OCI-M2 (cell line): ENCODE measurements at regions not wholly inside any gene's neighbourhood (a gene's known extent, or its start where the extent isn't known, plus 50 kb on each side); places are given as distances from the start of the nearest gene placed in this dataset.
"Not testable (repeated sequence)": the region's sequence is repeated elsewhere in the genome, so short reads cannot be mapped to it uniquely, and the experiment has no call there.

Experiments
- DNase-seq: peaks from one replicate; lab custom pipeline; 2025; ENCODE audit not compliant: unreplicated experiment; lab: John Stamatoyannopoulos, UW

DNA sequence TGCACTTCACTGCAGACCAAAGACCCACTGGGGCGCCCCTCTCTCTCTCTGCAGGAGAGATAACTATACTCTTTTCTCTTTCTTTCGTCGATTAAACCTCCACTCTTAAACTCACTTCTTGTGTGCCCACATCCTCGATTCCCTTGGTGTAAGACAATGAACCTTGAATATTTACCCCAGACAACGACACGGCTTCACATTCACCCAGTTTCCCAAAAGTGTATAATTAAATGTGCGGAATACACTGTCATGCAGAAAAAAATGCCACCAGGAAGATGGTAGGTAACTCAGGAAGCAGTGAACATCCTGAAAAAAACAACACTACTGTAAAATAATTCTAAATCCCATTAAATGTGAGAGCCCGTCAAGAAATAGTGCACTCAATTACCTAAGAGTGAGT is 882.2 kb downstream of the TYW1 start:
- DNase-seq: no peak

DNA sequence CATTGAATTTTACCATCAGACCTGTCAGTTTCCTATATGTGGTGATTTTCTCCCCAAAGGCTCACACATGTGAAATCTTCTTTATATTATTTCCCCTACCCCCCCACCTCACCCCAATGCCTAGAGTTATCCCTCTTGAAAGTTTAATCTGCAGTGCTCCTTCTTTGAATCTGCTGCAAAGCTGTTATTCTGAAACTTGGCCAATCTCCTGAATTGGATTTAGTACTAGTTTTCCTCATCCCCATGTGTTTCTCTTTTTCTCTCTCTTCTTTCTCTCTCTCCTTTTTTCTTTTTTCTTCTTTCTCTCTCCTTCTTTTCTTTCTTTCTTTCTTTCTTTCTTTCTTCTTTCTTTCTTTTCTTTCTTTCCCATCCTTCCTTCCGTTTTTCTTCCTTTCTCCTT is 886.2 kb downstream of the TYW1 start:
- DNase-seq: no peak

DNA sequence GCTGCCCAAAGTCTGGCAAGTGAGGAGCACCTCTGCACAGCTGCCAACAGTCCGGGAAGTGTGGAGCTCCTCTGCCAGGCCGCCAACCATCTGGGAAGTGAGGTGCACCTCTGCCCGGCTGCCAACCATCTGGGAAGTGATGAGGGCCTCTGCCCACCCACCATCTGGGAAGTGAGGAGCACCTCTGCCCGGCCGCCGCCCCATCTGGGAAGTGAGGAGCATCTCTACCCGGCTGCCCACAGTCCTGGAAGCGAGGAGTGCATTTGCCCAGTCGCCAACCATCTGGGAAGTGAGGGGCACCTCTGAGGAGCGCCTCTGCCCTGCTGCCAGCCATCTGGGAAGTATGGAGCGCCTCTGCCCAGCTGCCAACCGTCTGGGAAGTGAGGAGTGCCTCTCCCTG is 893.7 kb downstream of the TYW1 start:
- no peak for DNase-seq

DNA sequence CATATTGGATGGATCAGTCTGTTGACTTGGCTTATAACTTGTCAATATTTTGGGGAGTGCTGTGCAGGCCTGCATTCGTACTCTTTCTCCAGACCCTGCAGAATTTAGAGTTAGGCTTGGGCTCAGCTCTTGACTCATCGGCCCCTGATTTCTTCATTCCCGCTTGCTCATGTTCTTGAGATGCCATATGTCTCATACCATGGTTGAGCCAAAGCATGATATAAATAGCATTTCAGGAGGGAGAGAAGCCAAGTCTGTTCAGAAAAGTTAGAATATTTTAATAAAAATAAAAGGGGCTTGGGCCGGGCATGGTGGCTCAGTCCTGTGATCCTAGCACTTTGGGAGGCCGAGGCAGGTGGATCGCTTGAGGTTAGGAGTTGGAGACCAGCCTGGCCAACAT is 898.1 kb downstream of the TYW1 start:
- DNase-seq: no peak

DNA sequence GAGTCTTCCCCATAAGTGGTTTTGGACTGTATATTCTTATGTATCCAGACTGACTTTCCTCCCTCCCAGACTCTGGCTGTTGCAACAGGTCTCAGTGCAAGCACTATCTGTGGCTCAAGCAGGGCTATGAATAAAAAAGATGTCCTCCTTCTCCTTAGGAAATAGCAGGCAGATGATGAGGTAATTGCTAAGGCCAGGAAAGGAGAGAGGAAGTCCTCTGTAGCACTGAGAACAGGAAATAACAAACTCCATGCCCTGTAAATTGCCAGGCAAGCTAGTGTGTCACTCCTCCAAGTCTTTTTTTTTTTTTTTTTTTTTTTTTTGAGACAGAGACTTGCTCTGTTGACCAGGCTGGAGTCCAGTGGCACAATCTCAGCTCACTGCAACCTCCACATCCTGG is 900.1 kb downstream of the TYW1 start:
- DNase-seq: no peak

DNA sequence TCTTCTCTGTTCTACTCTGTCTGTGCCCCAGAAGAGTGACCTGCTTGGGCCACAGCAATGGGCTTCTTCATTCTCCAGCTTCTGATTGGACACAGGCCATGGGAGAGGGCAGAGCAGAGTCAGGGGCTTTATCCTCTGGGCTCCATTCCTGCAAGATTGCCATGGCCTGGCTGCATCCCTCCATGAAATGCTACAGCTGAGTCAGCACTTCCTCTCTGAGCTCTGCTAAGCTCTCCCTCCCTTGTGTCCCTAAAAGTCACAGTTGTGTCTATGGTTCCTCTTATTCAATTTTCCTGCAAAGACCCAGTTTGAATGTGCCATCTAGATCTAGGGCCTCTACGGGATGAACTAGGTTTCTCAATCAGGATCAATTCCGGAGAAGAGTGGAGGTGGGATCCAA is 903.8 kb downstream of the TYW1 start:
- no peak for DNase-seq

DNA sequence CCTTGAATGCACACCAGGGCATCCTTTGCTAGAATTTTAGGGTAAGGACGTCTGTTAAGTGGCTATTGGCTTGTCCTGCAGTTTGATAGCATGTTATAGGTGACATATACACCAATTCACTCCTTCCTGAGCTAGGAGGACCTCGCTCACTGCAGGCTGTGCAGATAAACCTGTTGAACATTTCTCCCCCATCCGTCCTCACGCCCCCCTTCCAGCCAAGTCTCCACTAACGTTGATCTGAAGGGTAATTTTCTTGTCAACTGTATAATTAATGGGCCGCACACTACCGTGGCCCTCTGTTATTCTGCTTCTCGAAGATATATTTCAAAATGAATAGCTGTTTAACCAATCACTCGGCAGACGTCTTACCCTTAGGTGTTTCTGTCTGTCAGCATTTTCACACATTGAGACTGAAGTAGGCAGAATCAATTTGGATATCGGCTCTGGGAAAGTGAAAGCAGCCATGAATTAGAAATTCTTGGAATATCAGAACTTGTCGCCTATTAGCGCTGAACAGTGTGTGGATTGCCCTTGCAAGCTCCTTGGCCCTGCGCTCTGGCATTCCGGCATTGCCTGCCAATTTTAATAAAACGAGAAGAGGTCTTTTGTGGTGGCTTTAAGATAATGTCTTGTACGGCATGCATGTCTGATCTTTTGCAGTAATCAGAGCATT is 905.3 kb downstream of the TYW1 start:
- no peak for DNase-seq

DNA sequence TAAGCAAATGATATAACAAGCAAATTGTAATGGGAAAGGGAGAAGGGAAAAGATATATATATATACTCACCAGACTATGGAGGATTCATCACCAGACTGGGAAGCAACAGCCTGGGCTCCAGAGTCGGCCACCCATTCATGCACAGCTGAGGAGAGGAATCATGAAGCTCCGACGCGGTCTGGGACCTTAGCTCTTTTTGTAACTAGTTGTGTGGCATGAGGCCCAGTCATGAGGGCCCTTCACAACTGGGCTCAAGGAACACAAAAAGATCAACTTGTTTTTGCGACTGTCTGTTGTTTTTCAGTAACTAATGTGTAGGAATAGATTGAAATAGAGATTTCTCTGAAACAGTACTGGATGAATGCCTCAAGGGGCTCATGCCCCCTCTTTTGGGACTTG is 911.2 kb downstream of the TYW1 start:
- DNase-seq: no peak

DNA sequence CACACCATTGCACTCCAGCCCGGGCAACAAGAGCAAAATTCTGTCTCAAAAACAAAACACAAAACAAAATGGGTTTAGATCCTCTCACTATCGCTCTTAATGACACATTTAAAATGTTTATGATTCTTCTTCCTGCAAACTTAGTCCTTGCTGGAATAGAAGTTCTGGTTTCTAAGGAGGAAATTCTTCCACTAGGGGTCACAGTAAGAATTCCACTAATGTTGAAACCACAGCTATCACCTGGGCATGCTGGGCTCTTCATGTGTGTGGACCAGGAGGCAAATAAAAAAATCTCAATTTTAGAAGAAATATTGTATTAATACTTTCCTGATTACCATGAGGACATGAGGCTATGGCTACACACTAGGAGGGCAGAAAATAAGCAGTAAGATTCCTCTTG is 915.8 kb downstream of the TYW1 start:
- no peak for DNase-seq

DNA sequence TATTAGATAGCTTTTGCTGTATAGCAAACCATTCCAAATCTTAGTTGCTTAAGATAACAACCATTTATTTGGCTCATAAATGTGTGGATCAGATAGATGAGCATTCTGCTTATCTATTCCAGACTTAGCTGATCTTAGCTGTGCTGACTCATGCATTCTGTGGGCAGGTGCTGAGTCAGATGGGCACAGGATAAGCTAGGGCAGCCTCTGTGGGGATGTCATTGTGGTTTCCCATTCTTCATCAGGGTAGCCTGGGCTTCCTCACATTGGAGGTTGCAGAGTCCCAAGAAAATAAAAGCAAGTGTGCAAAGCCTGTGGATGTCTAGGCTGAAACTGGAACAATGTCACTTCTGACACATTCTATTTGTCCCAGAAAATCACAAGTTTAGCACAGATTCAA is 917.0 kb downstream of the TYW1 start:
- DNase-seq: no peak

DNA sequence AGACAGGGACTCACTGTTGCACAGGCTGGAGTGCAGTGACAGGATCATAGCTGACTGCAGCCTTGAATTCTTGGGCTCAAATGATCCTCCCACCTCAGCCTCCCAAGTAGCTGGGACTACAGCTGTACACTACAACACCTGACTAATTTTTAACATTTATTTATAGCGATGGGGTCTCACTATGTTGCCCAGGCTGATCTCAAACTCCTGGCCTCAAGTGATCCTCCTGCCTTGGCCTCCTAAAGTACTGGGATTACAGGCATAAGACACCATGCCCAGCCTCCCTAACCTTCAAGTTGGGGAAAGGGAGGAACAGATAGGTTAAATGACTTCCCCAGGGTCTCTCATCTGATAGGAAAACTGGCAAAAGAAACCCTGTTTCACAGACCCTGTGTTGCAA is 919.5 kb downstream of the TYW1 start:
- not testable (repeated sequence) for DNase-seq

DNA sequence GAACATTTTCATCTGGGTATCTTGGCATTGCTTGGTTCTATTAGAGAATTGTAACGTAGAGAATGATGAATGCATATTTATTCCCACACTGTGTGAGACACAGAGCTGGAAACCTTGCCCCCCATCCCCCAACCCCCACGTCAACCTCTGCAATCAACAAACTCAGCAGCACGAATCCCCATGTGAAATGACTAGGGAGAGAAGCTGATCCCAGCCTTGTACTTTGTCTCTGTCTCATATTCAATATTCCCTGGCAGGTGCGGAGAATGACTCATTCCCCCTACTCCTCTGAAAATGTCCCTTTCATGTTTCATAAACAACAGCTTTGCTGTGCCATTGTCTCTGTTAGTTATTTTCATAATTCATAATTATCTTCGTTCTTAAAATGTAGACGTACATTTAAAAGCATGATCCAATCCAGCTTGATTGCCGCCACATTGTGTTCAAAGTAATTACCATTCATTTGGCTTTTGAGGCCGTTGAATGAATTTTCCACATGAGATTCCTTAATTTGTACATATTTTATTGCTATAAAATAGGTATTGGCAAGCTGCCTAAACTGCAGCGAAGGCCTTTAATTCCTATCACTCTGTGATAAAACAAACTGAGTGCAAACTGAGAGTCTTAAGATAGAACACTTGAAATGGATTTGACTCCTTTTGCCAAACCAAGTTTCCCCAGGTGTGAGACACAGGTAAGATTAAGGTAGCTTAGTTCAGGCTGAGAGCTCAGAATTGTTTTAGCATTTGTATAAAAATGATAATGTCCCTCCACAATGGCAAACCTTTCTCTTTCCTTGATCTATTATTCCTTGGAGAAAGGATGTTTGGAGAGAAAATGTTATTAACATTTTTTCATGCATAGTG is 920.2 kb downstream of the TYW1 start:
- DNase-seq: no peak

DNA sequence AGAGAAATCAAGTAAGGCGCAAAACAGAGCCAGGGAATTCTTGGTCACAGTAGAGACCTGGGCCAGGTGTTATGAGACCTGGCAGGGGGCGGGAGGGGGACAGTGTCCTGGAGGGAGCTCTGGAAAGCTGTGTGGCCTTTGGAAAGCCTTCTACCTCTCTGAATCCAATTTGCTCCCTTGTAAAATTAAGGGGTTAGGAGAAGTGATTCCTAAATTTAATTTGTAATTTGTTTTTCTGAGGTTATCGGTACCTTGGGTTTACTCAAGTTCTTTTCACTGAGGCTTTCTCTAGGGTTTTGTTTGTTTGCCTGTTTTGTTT is 920.8 kb downstream of the TYW1 start:
- DNase-seq: no peak

DNA sequence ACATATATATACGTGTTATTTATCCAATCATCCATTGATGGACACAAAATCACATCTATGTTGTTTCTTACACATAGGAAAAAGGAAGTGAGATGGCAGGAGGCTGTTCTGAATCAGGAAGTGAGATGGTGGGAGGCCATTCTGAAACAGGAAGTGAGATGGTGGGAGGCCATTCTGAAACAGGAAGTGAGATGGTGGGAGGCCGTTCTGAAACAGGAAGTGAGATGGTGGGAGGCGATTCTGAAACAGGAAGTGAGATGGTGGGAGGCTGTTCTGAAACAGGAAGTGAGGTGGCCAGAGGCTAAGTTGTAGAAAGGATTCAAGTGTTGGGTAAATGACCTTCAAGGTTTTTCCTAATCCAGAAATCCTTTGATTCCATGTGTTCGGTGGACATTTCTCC is 921.5 kb downstream of the TYW1 start:
- DNase-seq: no peak

DNA sequence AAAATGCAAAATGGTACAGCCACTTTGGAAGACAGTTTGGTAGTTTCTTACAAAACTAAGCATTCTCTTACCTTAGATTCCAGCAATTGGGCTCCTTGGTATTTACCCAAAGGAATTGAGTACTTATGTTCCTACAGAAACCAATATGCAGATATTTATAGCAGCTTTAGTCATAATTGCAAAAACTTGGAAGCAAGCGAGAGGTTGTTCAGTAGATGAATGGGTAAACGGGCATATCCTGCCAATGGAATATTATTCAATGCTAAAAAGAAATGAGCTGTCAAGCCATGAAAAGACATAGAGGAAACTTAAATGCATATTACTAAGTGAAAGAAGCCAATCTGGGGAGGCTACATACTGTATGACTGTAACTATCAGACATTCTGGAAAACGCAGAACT is 926.7 kb downstream of the TYW1 start:
- DNase-seq: no peak

DNA sequence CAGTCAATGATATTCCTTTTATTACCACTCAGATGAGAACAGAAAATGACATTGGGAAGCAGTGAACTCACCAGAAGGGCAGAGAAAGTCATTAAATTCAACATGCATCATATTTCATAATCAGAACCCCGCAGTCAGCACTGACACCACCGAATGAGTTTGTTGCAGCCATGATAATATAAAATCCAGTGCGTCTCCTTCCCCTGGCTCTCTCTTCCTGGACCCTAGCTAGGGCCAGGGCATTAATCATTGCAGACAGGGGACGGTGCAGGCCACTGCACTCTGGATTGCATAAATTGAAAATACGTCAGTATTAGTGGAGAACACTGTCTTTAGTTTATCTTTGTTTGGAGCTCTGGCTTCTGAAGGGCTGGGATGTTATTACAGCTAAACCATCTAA is 931.5 kb downstream of the TYW1 start:
- DNase-seq: no peak

DNA sequence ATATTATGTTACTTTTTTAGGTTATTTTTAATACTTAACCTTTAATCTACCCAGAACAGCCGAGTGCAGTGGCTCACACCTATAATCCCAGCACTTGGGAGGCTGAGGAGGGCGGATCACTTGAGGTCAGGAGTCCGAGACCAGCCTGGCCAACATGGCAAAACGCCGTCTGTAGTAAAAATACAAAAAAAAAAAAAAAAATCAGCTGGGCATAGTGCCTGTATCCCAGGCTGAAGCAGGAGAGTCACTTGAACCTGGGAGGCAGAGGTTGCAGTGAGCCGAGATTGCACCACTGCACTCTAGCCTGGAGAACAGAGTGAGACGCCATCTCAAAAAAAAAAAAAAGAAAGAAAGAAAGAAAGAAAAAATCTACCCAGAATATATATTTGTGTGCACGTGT is 939.8 kb downstream of the TYW1 start:
- DNase-seq: not testable (repeated sequence)

DNA sequence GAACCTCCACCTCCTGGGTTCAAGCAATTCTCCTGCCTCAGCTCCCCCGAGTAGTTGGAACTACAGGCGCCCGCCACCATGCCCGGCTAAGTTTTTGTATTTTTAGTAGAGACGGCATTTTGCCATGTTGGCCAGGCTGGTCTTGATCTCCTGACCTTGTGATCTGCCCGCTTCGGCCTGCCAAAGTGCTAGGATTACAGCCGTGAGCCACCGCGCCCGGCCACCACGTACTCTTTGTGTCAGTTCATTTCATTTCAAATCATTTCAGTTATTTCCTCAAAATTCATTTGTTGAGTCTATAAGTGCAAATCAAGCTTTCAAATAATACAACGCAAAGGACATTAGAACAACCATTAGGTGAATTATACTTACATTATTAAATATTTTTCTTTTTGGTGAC is 943.8 kb downstream of the TYW1 start:
- no peak for DNase-seq

DNA sequence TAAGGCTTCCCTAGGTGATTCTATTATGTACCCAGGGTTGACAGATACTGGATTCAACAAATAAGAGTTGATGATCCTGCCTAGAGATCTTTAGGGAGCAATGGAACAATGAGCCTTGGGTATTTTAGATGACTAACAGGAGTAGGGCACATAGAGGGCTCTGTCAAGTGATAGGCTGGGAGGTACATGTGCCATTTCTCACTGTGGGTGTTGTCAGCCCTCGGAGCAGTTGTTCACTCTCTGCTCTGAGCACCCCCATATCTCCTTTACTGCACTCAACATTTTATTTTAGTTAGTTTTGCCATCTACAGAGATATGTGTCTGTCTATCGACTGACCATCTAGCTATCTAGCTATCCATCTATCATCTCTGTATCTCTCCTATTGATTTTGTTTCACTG is 950.6 kb downstream of the TYW1 start:
- DNase-seq: no peak

DNA sequence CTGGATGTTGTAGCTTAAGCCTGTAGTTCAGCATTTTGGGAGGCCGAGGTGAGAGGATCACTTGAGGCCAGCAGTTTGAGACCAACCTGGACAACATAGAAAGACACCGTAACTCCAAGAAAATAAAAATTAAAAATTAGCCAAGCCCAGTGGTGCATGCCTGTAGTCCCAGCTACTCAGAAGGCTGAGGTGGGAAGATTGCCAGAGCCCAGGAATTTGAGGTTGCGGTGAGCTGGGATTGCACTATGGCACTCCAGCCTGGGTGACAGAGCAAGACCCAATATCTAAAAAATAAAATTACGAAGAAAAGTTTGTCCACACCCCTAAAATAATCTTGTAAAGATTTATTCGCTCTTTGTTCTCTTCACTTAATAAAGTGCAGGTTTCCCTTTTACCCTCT is 951.0 kb downstream of the TYW1 start:
- no peak for DNase-seq

DNA sequence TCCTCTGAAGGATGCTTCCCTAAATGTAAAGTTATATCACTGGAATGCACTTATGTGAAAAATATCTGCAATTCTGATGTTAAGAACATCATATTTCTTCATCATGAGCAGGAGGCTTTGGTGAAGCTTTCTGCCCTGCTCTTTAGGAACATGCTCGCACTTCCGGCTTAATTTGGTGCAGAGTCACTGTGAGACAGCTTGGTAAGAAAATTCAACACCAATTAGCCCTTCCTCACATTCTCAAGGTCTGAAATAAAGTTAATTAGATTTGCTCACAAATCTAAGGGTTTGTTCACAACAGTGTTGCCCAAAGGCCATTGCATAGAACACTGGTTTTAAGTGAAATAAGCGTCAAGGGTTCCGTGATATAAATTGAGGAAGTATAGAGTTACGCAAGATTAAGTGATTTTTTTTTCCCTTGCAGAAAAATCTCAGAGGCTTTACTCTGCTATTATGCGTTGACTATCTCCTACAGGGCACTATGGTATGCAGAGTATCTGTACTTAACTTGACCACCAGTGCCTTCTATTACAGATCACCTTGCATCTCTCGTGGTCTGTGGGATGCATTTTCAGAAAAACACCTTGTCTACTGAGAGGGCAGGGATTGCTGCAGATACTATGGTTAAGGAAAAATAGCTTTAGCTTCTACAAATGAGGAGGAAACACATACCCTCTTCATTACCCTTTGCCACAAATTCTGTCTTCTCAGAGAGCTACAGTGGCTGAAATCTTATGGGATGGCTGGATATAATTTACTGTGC is 953.9 kb downstream of the TYW1 start:
- no peak for DNase-seq

DNA sequence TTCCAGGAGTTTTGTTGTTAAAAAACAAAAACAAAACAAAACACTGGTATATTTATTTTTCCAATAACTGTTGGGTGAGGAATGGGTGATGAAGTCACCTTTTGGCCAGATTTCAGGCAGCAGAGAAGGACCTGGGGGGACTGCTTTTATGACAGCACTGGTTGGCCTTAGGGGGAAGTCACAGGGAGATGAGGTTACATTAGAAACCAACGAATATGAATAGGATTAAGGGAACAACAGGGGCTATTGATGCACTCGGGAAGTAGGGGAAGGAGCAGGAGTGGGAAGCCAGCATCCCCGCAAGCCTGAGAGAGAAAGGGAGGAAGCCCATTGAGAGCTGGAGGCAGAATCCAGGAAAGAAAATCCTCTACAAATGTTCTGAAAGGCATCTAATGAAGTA is 958.4 kb downstream of the TYW1 start:
- no peak for DNase-seq
